Erythroblast (primary cell): ENCODE measurements at regions not wholly inside any gene's neighbourhood (a gene's known extent, or its start where the extent isn't known, plus 50 kb on each side); places are given as distances from the start of the nearest gene placed in this dataset.
A peak's percentile ranks its signal among the peaks of the same experiment; 100 is the strongest.

Experiments used
- DNase-seq, 2 experiments: peaks; one replicate each; lab custom pipeline; 2025; lab: John Stamatoyannopoulos, UW
- GATA1 ChIP-seq: IDR thresholded peaks from 2 replicates; pipeline ENCODE4 v1.6.1; 2011; ENCODE audit warnings: low read depth, mild to moderate bottlenecking, control low read depth, low read length, moderate library complexity
- POLR2A ChIP-seq: IDR thresholded peaks from 2 replicates; pipeline ENCODE4 v1.6.1; 2011; ENCODE audit warnings: mild to moderate bottlenecking, low read length

DNA sequence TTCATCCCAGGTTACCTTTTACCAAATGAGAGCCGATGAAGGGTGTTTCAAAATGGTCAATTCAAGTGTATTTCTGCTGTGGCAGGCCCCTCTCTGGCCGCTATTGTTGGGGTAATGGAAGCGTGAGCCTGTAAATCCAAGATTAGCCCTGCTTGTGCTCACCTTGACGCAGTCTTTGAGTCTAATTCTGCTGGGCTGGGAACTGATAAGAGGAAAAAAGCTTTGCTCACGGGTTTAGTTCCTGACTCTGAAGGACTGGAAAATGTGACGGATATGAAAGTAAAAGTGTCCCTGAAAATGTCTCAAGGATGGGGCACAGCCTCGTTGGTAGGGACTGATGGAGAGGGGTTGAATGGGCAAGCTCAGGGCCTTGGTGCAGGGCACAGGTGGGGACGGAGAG, 125.9 kb upstream of the GALNT2 start:
- no peak for DNase-seq
- TF ChIP-seq POLR2A, result no peak
- TF ChIP-seq GATA1, result no peak

GRCh38 chr1:229941831-229942230, 125.2 kb upstream of the GALNT2 start:
- no peak for TF ChIP-seq GATA1
- no peak for TF ChIP-seq POLR2A
- no peak for DNase-seq

DNA sequence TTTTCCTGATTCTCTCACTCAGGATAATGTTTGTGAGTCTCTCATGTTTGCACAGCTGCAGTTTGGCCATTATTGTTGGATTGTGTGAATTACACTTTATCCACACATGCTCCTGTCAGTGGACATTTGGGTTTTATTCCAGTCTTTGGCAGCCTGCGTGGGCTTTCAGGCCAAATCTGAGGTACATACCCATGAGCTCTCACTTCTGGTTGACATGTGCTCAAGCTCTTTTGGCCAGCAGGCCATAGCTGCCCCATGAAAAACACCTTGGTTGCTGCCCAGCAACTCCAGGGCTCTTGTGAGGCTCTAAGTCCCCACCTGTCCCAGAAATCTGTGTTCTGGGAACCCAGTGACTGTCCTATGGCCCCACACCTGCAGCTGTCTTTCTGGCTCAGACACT, 124.5 kb upstream of the GALNT2 start:
- DNase-seq, result no peak
- TF ChIP-seq POLR2A (no peak), GATA1 (no peak)

- no peak for DNase-seq
- TF ChIP-seq POLR2A, result no peak
- TF ChIP-seq GATA1, result no peak
Observed at GRCh38 chr1:229943148-229943714, 123.8 kb upstream of the GALNT2 start.

DNA sequence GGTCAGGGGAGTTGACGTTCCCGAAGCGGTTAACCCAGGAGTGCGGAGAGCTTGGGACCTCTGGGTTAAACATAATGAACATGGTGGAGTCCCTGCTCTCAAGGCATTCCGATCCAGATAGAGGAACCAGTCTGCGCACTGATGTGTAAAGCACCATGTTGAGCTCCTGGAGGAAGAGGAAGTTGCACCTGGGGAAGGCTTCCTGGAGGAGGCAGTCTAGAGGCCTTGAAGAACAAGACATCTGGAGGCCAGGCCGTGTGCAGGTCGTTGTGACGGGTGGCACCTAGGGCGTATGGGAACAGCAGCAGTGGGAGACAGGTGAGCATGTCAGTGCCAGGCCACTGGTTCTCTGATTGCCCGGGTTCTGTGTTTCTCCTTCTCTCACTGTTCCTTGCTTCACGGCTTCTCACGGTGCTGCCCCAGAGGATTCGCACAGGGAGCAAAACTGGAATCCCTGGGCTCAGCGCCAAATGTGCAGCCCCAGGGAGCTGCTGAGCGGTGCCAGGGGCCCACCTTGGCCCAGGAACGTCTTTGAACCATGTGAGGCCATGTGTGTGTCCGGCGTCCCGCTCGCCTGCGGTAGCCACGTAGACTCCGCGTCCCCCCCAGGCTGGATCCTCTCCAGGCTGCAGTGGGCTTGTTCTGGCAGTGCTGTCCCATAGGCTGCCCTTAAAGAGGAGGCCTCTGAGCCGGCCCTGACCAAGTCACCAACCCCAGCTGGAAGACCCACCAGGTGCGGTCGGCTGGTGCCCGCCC, 122.9 kb upstream of the GALNT2 start:
- TF ChIP-seq GATA1 (no peak), POLR2A (no peak)
- no peak for DNase-seq

DNA sequence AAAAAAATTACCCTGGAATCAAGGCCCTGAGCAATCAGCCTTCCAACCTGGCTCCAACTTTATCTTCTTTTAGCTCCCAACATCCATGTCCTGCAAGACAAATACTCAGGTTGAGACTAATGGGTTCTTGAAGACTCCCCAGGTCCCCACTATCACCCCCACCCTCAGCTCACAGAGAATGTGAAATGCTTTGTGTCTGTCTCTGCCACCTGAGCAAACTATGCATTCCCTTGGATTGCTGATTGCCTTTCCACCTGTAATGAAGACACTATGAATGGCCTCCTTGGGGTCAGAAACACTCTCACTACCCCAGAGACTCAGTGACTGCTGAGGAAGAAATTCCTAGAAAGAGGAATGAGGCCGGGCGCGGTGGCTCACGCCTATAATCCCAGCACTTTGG, 121.2 kb upstream of the GALNT2 start:
- no peak for DNase-seq
- TF ChIP-seq POLR2A (no peak), GATA1 (no peak)

DNA sequence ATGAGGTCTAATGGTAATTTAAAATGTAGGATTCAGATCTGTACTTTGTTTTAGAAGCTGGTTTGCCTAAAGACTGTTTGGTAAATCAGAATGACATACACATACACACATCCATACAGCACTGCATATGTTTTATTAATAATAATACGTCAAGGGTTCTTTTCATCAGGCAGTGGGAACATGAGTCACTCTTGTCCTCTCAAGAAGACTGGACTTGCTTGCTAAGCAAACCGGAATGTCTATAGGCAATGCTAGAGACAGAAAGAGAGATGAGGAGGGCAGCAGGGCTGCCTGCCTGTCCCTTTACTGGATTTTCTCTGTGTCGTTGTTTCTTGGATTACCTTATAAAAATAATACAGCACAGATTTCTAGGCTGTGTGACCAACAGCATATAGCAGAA, 119.1 kb upstream of the GALNT2 start:
- TF ChIP-seq POLR2A (no peak), GATA1 (no peak)
- no peak for DNase-seq

- TF ChIP-seq GATA1, result no peak
- no peak for TF ChIP-seq POLR2A
- DNase-seq, result no peak
Observed at GRCh38 chr1:229948438-229948837, 118.6 kb upstream of the GALNT2 start.

- DNase-seq, result no peak
- TF ChIP-seq GATA1, result no peak
- no peak for TF ChIP-seq POLR2A
Observed at GRCh38 chr1:229949500-229949899, 117.5 kb upstream of the GALNT2 start.

- no peak for DNase-seq
- TF ChIP-seq POLR2A (no peak), GATA1 (no peak)
Observed at GRCh38 chr1:229950020-229950419, 117.0 kb upstream of the GALNT2 start.

DNA sequence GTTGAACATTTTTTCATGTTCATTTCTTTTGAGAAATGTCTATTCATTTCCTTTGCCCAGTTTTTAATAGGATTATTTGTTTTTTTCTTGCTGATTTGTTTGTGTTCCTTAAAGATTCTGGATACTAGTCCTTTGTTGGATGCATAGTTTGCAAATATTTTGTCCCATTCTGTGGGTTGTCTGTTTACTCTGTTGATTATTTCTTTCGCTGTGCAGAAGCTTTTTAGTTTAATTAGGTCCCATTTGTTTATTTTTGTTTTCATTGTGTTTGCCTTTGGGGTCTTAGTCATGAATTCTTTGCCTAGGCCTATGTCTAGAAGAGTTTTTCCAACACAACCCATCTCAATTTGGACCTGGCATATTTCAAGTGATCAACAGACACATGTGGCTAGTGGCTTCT, 116.1 kb upstream of the GALNT2 start:
- DNase-seq, result no peak
- no peak for TF ChIP-seq POLR2A

- TF ChIP-seq GATA1 (no peak), POLR2A (no peak)
- DNase-seq, result peak in 1 of 2 experiments; percentile 47
Observed at GRCh38 chr1:229951856-229952534, 115.0 kb upstream of the GALNT2 start.

DNA sequence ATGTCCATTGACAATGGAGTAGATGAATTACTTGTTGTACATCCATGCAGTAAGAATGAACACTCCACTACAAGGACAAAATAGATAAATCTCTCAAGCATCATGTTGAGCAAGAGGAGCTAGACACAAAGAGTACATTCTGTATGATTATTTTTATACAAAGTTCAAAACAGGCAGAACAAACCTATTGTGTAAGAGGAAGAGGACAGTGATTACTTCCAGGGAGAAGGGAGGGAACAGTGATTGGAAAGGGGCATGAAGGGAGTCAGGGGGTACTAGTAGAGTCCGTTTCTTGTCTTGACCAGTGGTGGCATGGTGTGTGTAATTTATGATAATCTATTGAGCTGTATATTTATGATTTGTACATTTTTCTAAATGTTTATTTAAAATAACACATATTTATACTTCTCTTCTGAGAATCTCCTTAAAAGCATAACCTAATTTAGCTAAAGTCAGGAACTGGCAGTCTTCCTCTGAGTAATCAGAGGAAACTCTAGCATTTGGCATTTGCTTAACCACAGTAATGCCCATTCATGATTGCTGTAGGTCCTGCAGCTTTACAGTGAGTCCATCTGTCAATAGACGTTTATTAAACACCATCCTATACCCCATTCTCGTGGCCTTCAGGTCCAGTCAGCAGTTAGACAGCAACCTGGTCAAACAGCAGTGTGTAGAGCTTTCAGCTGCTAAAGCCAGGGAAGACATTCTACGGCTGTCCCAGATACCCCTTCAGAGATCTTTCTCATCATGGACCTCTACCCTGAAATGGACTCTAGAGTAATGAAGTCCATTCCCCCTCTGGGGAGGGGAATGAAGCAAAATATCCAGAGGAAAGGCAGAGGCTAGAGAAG, 114.1 kb upstream of the GALNT2 start:
- TF ChIP-seq POLR2A, result no peak
- TF ChIP-seq GATA1, result no peak
- DNase-seq, result no peak
